Left ventricle myocardium superior (tissue), 1 donor: ENCODE measurements at regions not wholly inside any gene's neighbourhood (a gene's known extent, or its start where the extent isn't known, plus 50 kb on each side); places are given as distances from the start of the nearest gene placed in this dataset.

Experiments
- ATAC-seq: fragments of 200-7000 bp; cut with Tn5 transposase; one replicate; pipeline ENCODE4 v1.9.1; 2020; ENCODE audit warnings: mild to moderate bottlenecking, moderate library complexity
- DNase-seq: peaks from one replicate; pipeline ENCODE4 v3.0.0-alpha.2; 2020
- intact Hi-C: fragments of 100-400 bp; cut with micrococcal nuclease; formaldehyde crosslinking; loops from one replicate; pipeline ENCODE4 v1.11.0; 2022
- donor health status: DM: no; HTN: yes; CAD: no; lungs with severe emphysema.

DNA sequence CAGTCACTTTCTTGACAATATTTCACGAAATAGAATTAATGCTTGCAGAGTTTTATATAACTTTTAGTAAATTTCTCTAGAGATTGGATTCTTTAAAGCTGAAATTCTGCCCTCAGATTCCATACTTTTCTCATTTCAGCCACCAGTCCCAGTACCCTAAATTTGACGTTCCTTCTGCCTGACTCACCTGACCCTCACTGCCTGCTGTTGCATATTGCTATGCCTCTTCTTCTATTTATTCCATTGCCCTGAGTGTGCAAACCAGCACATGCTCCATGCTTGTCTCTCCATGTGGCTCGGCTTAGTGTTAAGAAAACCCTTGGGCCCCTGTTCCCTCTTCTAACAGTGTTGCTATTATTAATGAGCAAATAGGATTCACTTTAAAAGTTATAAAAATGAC is 533.3 kb downstream of the LRFN5 start:
- no peak for ATAC-seq
- DNase-seq, result no peak
- intact Hi-C loops, result no loop called here

DNA sequence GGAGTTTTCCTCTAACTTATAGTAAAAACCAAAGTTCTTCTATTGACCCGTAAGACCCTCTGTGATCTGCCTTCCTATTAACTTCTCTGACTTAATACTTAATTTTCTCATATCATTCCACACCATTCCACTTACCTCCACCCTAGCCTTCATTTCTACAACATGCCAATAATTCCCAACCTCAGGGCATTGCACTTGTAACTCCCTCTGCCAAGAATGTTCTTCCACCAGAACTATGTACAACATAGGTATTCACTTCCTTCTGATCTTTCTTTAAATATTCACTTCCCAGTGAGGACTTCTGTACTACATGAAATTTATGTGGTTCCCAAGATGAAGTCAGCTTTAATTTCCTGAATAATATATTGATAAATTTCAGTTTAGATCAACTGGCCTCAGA is 531.7 kb downstream of the LRFN5 start:
- no peak for ATAC-seq
- intact Hi-C loops, result no loop called here
- no peak for DNase-seq

DNA sequence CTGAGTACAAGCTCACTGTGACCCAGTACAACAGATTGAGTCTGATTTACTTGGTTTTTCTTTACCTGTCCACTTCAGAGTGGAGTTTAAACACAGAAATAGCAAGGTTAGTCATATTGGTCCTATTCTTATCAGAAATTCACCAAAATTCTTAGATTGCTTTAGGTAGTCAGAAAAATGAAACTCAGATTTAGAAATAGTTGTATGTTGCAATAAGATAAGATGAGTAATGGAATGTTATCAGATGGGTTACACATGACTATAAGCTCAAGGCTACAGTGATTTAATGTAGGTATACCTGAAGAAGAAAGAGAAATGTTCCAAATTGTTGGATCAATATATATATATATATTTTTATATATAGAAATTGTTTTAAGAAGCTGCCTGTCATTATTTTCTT is 524.1 kb downstream of the LRFN5 start:
- no peak for ATAC-seq
- DNase-seq, result no peak
- intact Hi-C loops, result no loop called here

DNA sequence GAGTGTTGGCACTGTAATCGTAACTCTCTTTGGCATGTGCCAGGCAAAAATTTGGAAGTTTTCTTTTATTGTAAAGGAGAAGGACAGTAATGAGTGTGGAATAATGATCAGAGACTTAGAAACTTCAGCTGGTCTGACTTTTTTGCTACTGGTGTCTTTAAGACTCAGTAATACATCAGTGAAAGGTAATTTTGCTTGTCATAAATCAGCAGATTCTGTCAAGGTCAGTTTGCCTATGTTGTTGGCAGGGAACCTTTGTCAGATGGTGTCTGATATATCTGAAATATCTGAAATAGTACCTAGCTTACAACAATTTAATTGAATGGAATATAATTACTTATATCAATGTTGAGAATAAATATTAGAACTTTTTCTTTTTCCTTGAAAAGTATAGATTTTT is 516.9 kb downstream of the LRFN5 start:
- DNase-seq (no peak), ATAC-seq (no peak)
- intact Hi-C loops, result no loop called here

DNA sequence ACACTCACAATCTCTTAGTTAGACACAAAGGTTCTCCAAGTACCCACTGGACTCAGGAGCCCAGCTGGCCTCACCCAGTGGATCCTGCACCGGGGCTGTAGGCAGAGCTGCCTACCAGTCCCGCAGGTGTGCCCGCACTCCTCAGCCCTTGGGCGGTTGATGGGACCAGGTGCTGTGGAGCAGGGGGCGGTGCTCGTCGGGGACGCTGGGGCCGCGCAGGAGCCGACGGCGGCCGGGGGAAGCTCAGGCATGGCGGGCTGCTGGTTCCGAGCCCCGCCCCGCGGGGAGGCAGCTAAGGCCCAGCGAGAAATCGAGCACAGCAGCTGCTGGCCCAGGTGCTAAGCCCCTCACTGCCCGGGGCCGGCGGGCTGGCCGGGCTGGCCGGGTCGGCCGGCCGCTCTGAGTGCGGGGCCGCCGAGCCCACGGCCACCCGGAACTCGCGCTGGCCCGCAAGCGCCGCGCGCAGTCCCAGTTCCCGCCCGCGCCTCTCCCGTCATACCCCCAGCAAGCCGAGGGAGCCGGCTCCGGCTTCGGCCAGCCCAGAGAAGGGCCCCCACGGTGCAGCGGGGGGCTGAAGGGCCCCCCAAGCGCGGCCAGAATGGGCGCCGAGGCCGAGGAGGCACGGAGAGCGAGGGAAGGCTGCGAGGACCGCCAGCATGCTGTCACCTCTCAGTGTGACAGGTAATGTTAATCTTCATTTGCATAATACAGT is 506.8 kb downstream of the LRFN5 start:
- ATAC-seq (no peak), DNase-seq (no peak)
- intact Hi-C loops, result no loop called here

DNA sequence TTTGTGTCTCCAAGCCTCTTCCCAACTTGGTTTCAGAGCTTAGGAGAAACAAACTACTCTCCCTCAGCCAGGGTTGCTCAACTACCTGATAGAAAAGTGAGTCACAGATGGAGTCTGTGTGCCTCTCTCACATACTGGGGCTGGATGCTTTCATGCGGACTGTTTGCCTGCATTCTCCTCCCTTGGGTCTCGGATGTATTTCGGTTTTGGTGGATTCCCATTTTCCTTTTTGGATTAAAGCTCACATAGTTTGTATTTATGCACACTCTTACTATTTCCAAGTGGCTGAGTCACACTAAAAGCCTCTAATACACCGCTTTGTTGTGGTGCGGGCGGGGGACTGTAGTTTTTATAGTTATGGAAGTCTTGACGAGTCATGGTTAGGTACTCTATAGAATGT is 505.4 kb downstream of the LRFN5 start:
- intact Hi-C loops, result no loop called here
- ATAC-seq (no peak), DNase-seq (no peak)

DNA sequence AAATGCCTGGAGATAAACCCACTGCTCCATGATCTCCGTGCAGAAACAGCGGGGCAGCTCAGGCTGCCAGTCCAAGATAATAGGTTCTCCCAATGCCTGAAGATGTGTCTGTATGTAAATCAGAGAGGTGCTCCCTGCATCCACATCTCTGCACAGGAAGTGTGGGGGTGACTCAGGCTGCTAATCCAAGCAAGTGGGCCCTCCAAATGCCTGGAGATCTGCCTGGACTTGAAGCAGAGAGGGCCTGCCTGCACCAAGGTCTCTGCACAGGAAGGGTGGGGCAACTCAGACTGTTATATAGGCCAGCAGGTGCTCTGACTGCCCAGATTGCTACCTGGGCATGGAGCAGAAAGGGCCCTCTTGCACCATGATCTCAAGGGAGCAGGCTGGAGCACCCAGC is 504.7 kb downstream of the LRFN5 start:
- ATAC-seq (no peak), DNase-seq (no peak)
- intact Hi-C loops, result no loop called here

DNA sequence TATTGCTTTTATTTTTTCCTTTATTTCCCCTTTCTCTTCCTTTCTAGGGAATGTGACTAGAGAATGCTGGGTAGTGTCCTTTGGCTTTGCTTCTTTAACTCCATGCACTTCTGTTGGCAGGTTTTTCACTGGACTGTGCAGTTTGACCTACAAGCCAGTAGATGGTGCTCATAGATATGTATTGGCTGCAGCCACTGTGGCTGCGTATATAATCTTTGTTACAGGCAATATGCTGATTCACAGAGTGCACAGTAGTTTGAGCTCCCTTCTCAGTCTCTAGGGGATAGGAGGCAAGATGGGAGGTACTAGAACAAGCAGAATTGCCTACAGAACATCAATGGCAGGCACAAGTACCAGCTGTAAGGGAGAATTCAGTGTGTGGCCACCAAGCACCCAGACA is 503.5 kb downstream of the LRFN5 start:
- no peak for DNase-seq
- no peak for ATAC-seq
- intact Hi-C loops, result no loop called here

DNA sequence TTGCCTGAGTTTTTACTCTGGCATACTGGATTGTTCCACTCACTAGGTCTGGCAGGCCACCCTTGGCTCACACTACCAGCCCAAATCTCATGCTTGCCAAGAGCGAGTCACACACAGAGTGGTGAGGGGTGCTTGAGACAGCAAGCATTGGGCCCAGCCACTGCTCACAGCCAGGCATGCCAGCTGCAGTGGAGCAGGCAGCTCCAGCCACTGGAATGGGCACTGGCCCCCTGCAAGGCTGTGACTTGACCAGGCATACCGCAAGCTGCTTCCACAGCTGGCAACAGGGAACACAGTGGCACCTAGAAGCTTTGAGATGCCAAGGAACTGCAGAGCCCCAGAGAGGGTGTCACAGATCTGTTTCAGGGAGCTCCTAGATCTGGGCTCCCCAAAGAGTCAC is 488.5 kb downstream of the LRFN5 start:
- ATAC-seq (no peak), DNase-seq (no peak)
- intact Hi-C loops, result no loop called here

DNA sequence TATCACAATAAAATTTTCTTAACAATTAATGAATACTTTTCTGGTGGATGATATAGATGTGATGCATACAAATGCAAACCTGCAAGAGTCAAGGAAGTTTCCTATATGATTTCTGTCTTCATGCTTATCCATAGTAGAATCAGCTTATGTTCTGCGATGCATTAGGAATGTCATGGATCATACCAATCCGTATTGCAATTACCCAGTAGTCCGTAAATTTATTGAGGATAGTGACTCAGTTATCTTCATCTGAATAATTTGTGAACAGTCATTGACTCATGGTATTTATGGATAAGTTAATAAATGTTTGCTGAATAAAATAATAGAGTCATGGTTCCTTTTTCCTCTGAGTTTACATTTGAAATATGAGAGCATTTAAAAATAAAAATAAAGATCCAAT is 483.4 kb downstream of the LRFN5 start:
- DNase-seq, result no peak
- intact Hi-C loops, result no loop called here

DNA sequence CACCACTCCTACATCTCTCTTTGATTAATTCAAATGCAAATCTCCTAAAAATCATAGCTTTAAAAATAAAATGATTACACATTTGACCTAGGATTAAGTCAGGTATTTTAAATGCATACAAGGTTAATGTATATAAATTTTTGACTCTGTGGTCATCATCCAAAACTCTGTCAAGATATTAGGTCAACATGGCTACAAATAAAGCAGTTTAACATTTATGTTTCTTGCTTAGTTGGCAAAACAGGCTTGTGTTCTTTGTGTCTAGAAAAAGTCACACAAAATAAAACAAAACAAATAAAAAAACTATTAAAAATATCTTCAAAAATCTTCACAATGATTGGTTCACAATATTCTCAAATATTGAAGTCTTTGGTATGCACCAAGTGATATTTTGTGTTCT is 473.2 kb downstream of the LRFN5 start:
- intact Hi-C loops, result no loop called here
- ATAC-seq (no peak), DNase-seq (no peak)

More for the DNA sequence above, 483.4 kb downstream of the LRFN5 start:
- no peak for ATAC-seq

DNA sequence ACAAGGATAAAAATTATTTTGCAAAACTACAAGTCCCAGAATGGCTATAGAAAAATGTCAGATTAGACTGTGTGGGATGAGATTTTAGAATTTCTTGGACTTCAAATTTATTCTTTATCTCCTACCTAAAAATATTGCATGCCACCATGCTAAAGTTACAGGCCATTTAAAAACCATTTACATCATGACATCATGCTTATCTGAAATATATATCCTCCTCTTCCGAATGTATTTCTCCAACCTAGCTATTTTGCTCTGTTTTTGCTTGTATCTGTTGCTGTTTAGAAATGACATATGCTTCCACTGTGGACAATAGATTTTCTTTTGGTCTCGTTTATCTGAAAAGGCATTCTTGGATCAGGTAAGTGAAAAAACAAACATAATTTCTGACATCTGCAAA is 471.7 kb downstream of the LRFN5 start:
- ATAC-seq, result no peak

DNA sequence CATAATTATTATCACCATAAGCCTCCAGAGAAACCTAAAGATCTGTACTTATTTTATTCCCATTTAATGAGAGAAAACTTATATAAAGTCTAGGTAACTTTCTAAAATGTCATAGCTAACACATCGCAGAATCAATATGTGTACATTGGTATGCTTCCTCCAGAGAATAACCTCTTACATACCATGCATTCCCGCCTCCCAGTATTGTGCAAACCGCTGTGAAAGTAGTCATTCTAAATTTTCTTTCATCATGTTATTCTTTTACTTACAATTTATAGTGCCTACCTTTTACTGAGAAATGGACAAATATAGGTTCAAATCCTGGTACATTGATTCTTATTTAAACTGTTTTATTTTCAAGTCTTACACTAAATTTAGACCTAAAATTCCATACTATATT is 463.4 kb downstream of the LRFN5 start:
- intact Hi-C loops, result no loop called here
- no peak for ATAC-seq
- DNase-seq, result no peak

More for the DNA sequence above, 471.7 kb downstream of the LRFN5 start:
- intact Hi-C loops, result no loop called here
- DNase-seq, result no peak

DNA sequence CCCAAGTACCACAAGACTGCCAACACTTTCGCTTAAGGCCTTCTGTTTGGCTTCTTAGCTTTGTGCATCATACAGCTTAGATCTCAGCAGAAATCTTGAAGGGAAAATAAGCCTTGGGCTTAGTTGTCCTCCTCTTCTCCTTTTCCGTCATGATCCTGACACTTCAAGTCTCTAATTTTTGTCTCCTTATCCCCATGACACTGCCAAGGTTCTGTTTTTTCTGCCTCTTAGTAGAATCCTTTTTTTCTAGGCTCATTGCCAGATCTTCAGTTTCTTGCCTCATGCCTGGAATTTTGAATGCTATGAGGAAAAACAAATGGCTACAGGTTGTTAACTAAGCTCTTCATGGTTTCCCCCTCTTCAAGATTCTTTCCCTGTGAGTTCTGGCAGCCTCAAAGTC is 450.4 kb downstream of the LRFN5 start:
- no peak for ATAC-seq
- no peak for DNase-seq
- intact Hi-C loops, result no loop called here

DNA sequence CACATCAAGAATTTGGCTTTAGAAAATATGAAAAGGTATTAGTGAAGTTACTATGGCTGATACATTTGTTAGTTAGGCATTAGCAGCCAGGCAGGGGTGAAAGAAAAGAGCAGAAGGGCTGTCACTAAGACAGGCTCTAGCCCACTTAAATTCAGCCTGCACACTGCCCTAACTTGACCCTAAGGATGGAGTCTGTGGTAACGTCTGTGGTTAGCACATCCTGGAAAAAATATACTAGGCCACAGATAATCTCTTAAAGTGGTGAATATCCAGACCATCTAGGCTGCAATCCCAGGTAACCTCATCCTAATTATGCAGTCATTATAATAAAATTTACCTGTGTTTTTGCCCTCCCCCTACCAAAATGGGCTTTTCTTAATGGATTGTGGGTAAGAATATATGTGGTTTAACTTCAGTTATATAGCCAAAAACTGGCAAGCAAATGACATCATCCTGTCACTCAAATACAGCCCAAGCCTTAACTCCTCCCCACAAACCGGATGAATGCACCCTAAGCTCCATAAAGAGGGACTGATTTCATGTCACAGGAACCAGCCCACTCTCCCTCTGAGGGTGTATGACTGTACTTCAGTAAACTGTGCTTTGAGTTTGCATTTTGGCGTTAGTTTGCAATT is 440.9 kb downstream of the LRFN5 start:
- ATAC-seq (no peak), DNase-seq (no peak)
- intact Hi-C loops, result no loop called here

DNA sequence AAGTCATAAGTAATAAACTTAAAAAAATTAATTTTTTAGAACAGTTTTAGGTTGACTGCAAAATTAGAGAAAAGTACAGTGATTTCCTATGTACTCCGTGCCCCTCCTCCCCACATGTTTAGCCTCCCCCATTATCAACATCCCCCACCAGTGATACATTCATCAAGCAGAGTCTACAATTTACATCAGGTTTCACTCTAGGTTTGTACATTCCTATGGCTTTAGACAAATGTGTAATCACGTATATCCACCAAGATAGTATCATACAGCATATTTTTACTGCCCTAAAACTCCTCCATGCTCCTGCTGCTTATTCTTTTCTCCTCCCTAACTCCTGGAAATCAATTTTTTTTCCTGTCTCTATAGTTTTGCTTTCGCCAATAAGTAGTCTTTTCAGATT is 438.7 kb downstream of the LRFN5 start:
- DNase-seq, result no peak
- intact Hi-C loops, result no loop called here
- ATAC-seq, result no peak

DNA sequence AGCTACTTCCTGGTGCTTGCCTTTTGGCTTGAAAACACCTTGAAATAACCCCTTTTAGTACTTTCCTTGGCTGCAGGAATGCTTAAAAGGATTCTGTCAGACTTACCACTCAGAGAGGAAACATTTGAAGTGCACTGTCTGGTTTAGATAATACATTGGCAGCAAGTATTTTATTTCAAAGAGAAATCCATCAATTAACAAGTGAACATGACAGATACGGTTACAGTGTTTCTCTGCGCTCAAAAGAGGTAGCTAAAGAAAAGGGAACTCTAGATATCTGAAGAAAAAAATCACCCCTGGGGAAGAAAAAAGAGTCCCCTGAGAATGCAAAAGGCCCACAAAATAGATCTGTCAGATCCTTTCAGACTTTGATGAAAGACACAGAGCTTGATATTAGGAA is 421.9 kb downstream of the LRFN5 start:
- ATAC-seq (no peak), DNase-seq (no peak)
- intact Hi-C loops, result no loop called here

DNA sequence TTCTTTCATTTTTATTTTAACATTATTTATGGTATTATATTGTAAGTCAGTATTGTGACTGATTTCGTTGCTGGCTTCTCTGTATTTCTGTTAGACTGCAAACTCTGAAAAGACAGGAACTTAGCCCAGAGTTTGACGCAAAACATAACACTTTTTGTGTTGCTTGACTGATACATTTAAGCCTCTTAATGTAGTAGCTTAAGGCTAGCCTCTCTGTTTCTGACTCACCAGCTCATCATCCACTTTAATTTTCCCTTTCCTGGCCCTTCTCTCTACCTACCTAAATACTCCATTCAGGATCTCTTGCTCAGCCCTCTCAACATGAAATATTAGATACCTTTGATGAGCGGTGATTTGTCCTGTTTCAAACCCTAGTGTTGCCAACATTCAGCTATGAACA is 420.6 kb downstream of the LRFN5 start:
- ATAC-seq, result no peak
- intact Hi-C loops, result no loop called here
- no peak for DNase-seq

DNA sequence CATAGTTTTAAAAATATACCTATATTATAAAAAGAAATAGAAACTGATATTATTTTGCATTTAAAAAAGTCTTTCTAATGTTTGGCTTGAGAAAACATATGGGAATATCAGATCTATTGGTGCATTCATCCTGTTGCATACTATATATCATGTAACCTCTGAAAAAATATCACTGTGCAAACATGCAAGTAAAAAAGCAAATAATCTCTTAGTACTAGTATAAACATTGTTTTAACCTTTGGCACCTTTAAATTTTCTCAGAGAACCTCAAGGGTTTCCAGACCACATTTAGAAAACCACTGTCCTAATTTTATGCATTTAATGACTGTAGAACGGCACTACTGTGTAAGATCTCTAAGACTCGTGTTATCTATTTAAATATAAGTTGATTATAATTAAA is 416.8 kb downstream of the LRFN5 start:
- no peak for ATAC-seq
- intact Hi-C loops, result no loop called here
- no peak for DNase-seq

DNA sequence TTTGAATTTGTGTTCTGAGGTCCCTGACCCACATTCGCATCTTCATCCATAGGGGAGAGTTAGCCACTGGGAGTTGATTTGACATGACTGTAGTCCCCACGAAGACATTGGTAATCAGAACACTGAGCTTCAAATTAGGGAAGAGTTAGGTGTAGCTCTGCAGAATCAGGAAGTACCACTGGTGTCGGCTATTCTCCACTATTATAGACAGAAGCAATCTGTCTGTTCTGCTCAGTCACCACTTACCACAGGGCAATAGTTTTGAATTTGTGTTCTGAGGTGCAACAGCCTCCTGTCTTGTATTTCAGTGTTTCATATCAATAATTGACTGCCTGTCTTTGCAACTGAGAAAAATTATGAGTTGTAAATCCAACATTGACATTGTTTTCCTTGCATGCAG is 407.6 kb downstream of the LRFN5 start:
- DNase-seq (no peak), ATAC-seq (no peak)
- intact Hi-C loops, result no loop called here

DNA sequence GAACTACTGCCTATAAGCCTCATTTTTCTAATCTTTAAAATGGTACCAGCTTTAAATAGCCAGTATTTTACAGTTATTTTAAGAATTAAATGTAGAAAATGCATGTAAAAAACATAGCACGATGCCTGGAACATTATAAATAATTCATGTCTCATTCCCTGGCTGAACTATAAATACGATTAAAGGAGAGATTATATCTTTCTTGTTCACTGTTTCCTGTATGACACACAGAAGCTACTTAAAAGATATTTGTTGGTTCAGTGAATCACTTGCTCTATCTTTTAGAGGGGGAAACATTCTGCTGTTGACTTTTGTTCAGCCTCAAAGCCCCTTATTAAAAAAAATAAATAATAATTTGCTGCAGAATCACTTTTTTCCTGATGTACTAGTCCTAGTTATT is 406.9 kb downstream of the LRFN5 start:
- no peak for ATAC-seq

DNA sequence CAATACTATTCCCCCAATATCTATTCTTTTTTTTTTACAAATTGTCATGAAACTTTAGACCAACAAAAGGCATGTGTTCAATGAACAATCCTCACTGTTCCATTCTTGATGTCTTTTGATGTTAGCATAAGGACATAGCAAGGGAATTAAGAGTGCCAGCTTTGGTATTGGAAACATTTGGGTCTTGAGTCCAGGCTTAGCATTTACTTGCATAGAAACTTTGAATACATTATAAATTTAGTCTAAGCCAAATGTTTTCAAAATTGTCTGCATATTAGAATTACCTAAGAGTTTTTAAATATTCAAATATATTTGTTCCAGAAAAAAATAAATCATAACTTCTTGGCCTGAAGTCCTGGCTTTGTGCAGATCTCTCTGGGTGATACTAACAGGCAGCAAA is 406.5 kb downstream of the LRFN5 start:
- DNase-seq (no peak), ATAC-seq (no peak)
- intact Hi-C loops, result no loop called here

More for the DNA sequence above, 406.9 kb downstream of the LRFN5 start:
- intact Hi-C loops, result no loop called here
- DNase-seq, result no peak
